Prostate gland (tissue), 2 donors: ENCODE measurements at regions not wholly inside any gene's neighbourhood (a gene's known extent, or its start where the extent isn't known, plus 50 kb on each side); places are given as distances from the start of the nearest gene placed in this dataset.

ENCODE experiments used
- DNase-seq: peaks from one replicate; pipeline ENCODE4 v3.0.0-alpha.2; 2019; ENCODE audit warnings: low spot score
- H3K27ac ChIP-seq, 2 donors: fragments of 200-600 bp; sonication (generic); 2 replicates each; pipeline ENCODE4 v1.5.1; 2017 to 2019
- H3K27me3 ChIP-seq: fragments of 200-600 bp; sonication (generic); replicated peaks from 2 replicates; pipeline ENCODE4 v1.5.1; 2019; ENCODE audit not compliant: insufficient read depth
- H3K36me3 ChIP-seq, 2 donors: fragments of 200-600 bp; sonication (generic); 1 replicate in 1 of 2; 2 replicates in 1 of 2; pipeline versions ENCODE4 v1.5.1 to v1.8.1; 2017 to 2019
- H3K4me1 ChIP-seq: fragments of 200-600 bp; sonication (generic); replicated peaks from 2 replicates; pipeline ENCODE4 v1.5.1; 2019
- H3K4me3 ChIP-seq, 2 donors: fragments of 200-600 bp; sonication (generic); 2 replicates each; pipeline ENCODE4 v1.5.1; 2017 to 2019
- H3K9me3 ChIP-seq: fragments of 200-600 bp; sonication (generic); 2 replicates; pipeline ENCODE4 v1.5.1; 2017
- CTCF ChIP-seq, 4 experiments: fragments of 200-600 bp in 2 of 4; fragments of 450-650 bp in 2 of 4; sonication (generic) in 2 of 4; IDR thresholded peaks; 1 replicate in 3 of 4; 2 replicates in 1 of 4; pipeline ENCODE4 v1.5.1; 2016 to 2019; ENCODE audit warnings: antibody characterized with exemption in 4 of 4, mild to moderate bottlenecking in 2 of 4, moderate library complexity in 2 of 4
- POLR2A ChIP-seq: fragments of 450-650 bp; IDR thresholded peaks from one replicate; pipeline ENCODE4 v1.6.1; 2016; ENCODE audit warnings: antibody characterized with exemption, mild to moderate bottlenecking
- POLR2AphosphoS5 ChIP-seq: sonication (generic); formaldehyde crosslinking; IDR thresholded peaks from one replicate; pipeline ENCODE4 v1.6.1; 2017; ENCODE audit warnings: antibody characterized with exemption
- WGBS: methylation state at CpG from one replicate; pipeline ENCODE4 v1.1.5; 2018; 5-methylcytosine and 5-hydroxymethylcytosine counted together
- intact Hi-C: fragments of 100-400 bp; cut with DNase I; formaldehyde crosslinking; loops from one replicate; pipeline ENCODE4 v1.14.2; 2022

- no peaks in the 10 kb centered on the region for H3K9me3 ChIP-seq
- no peak for DNase-seq
- H3K4me1 ChIP-seq = no peaks in the 10 kb centered on the region
- TF ChIP-seq POLR2A = no peak
- H3K27ac ChIP-seq = no peak overlapping the region
- H3K4me3 ChIP-seq = no peak overlapping the region
- WGBS = 77% methylated on average over 9 of the region's 9 CpGs
- H3K36me3 ChIP-seq = no peaks in the 10 kb centered on the region
- no peaks in the 10 kb centered on the region for H3K27me3 ChIP-seq
- intact Hi-C loops = no loop called here
Measured at GRCh38 chr6:167660944-167661551, 165.7 kb upstream of the AFDN start.

- H3K27ac ChIP-seq = no peak overlapping the region
- intact Hi-C loops = no loop called here
- no peaks in the 10 kb centered on the region for H3K27me3 ChIP-seq
- 52% methylated on average over 8 of the region's 8 CpGs for WGBS
- TF ChIP-seq POLR2AphosphoS5 (no peak), POLR2A (no peak), CTCF (IDR thresholded peaks at IDR 0.05) (no peak)
- H3K4me3 ChIP-seq = no peak overlapping the region
- no peak for DNase-seq
- no peaks in the 10 kb centered on the region for H3K36me3 ChIP-seq
- H3K9me3 ChIP-seq = no peaks in the 10 kb centered on the region
- no peaks in the 10 kb centered on the region for H3K4me1 ChIP-seq
Measured at GRCh38 chr6:167661552-167662044, 165.1 kb upstream of the AFDN start.

- no peaks in the 10 kb centered on the region for H3K9me3 ChIP-seq
- intact Hi-C loops = no loop called here
- H3K36me3 ChIP-seq = no peaks in the 10 kb centered on the region
- no peak overlapping the region for H3K4me3 ChIP-seq
- TF ChIP-seq POLR2AphosphoS5 (no peak), CTCF (IDR thresholded peaks at IDR 0.05) (no peak), POLR2A (no peak)
- DNase-seq = no peak
- H3K4me1 ChIP-seq = no peaks in the 10 kb centered on the region
- H3K27me3 ChIP-seq = no peaks in the 10 kb centered on the region
- WGBS = 94% methylated on average over 39 of the region's 39 CpGs
- H3K27ac ChIP-seq = no peak overlapping the region
Measured at GRCh38 chr6:167662075-167662880, 164.4 kb upstream of the AFDN start.

GRCh38 chr6:167662881-167663205, 163.9 kb upstream of the AFDN start:
- TF ChIP-seq CTCF (IDR thresholded peaks at IDR 0.05) (no peak), POLR2AphosphoS5 (no peak), POLR2A (no peak)
- no peak for DNase-seq
- H3K4me1 ChIP-seq = no peaks in the 10 kb centered on the region
- H3K4me3 ChIP-seq = no peak overlapping the region
- 85% methylated on average over 13 of the region's 14 CpGs for WGBS
- intact Hi-C loops = no loop called here
- no peak overlapping the region for H3K27ac ChIP-seq
- no peaks in the 10 kb centered on the region for H3K27me3 ChIP-seq
- H3K9me3 ChIP-seq = no peaks in the 10 kb centered on the region
- no peaks in the 10 kb centered on the region for H3K36me3 ChIP-seq

GRCh38 chr6:167663316-167663715, 163.4 kb upstream of the AFDN start:
- H3K4me3 ChIP-seq = no peak overlapping the region
- H3K9me3 ChIP-seq = no peaks in the 10 kb centered on the region
- no peaks in the 10 kb centered on the region for H3K27me3 ChIP-seq
- WGBS = 98% methylated on average over 4 of the region's 4 CpGs
- intact Hi-C loops = no loop called here
- peaks cover 2% of the 10 kb centered on the region for H3K4me1 ChIP-seq
- no peak overlapping the region for H3K27ac ChIP-seq
- H3K36me3 ChIP-seq = no peaks in the 10 kb centered on the region
- DNase-seq = no peak
- no peak for TF ChIP-seq POLR2AphosphoS5
- no peak for TF ChIP-seq POLR2A
- no peak for TF ChIP-seq CTCF (IDR thresholded peaks at IDR 0.05)
